Endometrium (tissue), 2 donors: ENCODE measurements at regions not wholly inside any gene's neighbourhood (a gene's known extent, or its start where the extent isn't known, plus 50 kb on each side); places are given as distances from the start of the nearest gene placed in this dataset.

ENCODE experiments used
- FAIRE-seq: peaks from 2 replicates; lab custom pipeline; 2012; peaks lifted over from hg19 to GRCh38; lab: Jason Lieb, UNC
- donor health status: control.
- donor health status: control.

DNA sequence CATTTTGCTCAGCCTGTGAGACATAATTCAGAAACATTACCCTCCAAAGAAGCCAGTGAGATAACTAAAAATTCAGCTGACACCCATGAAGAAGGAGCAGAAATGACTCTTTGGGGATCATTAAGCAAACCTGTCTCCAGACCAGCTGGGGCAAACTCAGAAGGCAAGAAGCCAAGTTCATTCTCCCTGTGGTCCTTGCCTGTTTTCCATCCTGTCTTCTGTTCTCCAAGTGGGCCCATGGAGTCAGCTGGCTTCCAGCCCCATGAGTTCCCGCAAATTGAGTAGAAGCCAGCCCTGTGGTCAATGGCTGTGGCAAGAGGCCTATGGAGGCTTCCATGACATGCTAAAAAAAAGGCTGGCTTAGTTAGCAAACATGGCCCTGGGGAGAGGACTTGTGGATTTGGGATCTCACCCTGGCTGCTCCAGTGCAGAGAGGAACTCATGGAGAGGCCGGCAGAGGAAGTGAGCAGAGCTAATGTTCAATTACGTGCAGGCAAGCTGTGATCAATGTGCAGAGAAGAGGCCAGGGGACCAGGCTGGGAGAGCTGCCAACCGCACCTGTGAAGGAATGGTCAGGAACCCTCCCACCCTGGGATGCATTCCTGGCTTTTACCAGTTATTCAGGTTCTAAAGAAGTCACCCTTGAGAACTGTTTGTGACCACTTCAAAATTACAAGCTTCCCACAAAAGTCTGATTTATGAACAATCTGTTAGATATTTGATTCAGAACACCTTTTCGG is 229.1 kb downstream of the TSHZ3 start:
- no peak for FAIRE-seq

DNA sequence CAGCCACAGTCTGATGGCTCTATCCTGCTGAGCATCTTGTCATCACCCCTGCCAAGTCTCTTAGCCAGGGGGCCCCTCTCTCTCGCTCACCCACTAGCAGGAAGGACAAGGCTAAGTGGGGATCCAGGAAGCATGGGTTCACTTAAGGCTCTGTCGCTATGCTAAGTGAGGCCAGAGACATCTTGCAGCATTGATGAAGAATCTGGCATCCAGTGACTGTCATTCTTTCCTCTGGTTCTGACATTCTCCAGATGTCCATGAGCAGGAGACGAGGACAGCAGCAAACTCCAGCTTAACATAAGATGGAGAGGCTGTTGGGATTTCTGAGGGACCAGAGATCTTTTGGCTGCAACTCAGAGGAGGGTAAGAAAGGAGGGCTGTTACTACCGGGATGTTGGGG is 230.2 kb downstream of the TSHZ3 start:
- FAIRE-seq = no peak

DNA sequence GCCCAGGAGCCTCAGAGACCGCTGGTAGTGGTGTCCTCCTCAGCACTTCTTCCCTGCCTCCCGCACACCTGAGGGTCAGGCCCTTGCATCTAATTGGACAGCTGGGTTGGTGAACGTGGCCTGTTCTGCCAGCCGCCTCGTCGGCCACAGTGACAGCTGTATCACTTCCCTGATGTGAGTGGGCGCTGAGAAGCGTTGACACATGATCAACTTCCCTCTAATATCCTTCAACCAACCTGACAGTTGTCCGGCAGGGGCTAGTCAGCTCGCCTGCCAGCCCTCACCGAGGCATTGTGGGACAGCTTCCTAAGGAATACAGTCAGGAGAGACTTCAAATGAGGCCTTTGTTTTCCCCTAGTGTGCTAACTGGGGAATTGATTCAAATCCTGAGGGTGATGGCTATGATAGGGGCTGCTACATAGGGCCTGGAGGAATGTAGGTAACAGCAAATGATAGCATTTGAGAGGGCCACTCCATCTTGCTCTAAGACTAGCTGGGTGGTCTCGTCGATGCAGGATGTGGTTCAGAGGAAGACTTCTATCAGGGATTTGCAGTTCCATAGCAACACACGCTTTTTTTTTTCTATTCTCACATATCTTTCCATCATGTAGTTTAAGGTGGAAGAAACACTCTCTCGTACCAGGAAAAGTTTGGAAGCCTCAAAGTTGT is 230.8 kb downstream of the TSHZ3 start:
- no peak for FAIRE-seq

DNA sequence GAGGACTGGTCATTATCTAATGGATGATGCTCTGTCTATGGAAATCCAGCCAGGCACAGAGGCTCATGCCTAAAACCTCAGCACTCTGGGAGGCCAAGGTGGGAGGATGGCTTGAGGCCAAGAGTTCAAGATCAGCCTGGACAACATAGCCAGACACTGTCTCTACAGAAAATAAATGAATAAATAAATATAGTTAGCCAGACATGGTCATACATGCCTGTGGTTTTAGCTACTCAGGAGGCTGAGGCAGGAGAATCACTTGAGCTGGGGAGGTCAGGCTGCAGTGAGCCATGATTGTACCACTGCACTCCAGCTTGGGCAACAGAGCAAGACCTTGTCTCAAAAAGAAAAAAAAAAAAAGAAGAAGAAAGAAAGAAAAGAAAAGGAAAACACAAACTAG is 234.7 kb downstream of the TSHZ3 start:
- FAIRE-seq = no peak

DNA sequence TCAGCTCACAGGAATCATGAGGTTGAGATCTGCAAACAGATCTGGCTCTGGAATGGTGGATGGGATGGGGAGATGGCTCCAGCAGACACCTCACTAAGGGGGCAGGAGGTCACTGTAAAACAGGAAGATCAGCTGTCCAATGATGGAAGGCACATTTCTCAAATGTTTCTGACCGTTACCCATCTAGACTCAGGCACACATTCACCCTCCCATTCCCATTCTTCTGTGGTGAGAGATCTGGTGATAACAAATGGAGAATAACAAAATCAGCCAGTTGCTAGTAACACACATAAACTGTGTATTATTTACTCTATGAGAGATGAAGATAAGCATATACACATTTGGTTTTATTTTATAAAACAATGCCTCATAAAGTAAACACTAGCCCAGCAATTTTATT is 235.9 kb downstream of the TSHZ3 start:
- no peak for FAIRE-seq

DNA sequence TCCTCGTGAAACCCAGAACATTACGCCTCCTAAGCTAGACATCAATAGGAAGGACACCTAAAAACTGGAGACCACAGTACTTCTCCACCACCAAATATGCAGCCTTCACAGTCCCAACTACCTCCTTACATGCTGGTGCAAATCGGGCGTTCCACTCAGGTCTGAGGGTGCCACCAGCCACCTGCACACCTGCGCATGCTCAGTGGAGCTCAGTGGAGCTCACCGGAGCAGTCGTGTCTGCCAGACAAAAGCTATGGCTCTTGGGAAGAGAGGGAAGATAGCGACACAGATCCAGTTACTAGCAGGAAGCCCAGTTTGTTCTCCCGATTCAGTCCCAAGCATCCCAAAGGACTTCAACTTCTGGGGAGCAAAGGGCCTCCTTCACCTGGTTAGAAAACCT is 237.1 kb downstream of the TSHZ3 start:
- FAIRE-seq = no peak

DNA sequence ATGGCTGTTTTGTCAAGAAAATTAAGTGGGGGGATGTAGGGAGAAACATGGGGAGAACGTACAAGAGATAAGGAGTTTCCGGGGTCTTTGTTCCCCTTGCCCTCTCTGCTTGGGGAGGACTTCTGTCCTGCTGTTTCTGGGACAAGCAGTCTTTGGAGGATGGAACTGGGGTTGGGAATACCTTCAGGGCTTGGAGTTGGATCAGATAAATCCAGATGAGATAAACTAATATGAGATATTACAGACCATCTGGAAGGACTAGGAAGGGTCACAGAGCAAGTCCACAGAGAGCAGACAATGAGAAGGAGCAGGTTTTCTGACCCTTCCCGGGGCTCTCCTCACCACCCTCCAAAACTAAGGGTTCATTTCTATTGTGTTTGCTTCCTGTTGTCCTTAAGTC is 237.5 kb downstream of the TSHZ3 start:
- no peak for FAIRE-seq

DNA sequence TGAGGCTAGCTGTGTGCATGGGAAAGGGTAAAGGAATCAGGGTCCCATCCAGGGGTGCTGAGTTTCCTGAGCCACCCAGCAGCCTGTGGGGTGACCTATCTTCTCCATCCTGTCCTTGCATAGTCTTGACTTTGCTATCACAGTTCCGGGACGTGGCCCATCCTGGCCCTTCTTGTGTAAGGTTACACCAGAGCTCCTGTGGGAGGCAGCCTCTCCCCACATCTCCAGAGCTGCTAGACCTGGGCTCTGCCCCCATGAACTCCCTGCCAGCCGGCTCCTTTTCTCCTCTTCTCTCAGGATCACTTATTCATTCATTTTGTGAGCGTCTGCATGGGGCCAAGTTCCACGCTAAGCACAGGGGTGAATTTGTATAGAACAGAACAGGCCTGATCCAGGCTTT is 238.9 kb downstream of the TSHZ3 start:
- FAIRE-seq = no peak

DNA sequence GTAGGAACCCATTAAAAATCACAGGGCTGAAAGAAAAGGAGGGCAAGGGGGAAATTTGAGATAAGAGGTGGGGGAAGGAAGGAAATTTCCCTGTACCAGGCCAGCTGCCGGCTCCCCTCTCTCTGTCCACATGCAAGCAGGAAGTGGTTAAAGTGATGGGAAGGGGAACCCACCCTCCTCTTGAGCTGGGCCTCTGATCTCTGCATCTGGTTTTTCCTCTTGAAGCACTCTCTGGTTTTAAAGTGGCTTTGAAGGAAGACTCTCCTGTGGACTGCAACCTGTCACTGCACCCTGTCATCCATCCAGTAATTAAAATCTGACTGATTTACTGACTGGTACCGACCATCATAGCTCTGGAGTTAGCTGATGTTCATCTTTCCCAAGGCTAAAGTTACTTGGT is 239.6 kb downstream of the TSHZ3 start:
- no peak for FAIRE-seq

DNA sequence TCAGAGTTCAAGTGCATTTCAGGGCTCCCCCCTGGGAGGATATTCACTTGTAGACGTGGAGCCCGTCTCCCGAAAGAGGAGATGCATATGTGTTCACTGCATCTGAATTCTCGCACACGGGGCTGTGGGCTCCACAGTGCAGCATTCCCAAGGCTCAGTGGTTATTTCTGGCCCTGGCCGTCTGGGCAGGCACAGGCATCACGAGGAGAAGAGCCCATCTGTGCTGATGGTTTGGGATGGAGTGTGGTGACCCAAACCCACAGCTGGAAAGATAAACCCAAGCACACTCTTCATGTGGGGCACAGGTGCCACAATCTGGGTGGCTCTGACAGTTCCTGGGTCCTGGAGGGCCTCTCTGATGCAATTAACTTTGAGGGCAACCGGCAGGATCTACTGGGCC is 242.1 kb downstream of the TSHZ3 start:
- no peak for FAIRE-seq

DNA sequence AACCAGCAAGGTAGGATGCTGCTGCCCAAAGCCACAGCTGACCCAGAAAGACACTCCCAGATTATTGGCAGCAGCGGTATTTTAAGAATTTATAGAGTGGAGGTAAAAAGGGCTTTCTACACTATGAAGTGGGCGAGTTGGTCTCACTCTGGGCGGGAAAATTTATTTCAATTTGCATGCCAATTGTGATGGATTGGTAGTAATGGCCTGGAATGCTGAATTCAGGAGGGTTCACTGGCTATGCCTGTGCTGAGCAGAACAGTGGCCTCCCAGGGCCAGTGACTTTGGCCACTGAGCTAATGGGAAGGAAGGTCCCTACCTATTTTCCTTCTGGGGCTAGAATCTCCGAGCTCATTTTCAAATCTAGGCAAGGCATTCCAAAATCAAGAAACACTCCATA is 243.5 kb downstream of the TSHZ3 start:
- no peak for FAIRE-seq

DNA sequence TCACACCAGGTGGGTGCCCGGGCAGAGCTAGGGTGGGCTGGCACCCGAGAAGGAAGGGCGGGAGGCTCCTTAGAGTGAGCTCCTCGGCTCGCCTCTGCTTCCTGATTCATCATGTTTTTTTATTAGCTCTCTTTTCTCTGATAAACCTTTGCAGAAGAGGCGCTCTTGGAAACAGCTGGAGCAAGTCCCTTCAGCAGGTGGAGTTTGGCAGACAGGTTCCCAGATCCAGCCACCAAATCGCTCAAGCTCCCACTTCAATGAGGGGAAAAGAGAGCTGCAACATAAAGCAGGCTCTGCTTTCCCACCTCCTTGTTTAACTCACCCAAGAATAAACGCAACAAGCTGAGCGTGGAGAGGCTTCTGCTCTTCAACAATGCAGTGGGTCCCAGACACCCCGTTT is 244.8 kb downstream of the TSHZ3 start:
- FAIRE-seq = no peak

DNA sequence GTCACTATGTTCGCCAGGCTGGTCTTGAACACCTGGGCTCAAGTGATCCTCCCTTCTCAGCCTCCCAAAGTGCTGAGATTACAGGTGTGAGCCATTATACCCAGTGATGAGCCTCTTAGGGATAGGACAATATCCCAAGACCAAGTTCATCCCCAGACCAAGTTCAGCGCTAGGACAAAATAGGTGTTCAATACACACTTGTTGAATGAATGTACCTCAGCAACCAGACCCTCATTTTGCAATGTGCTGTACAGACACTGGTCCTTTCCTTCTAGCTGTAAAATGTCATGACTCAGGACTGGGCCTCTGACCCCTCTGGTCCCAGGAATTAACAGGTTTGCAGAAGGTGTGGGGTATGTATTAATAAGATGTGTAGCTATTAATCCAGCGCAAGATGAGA is 246.0 kb downstream of the TSHZ3 start:
- FAIRE-seq = no peak

DNA sequence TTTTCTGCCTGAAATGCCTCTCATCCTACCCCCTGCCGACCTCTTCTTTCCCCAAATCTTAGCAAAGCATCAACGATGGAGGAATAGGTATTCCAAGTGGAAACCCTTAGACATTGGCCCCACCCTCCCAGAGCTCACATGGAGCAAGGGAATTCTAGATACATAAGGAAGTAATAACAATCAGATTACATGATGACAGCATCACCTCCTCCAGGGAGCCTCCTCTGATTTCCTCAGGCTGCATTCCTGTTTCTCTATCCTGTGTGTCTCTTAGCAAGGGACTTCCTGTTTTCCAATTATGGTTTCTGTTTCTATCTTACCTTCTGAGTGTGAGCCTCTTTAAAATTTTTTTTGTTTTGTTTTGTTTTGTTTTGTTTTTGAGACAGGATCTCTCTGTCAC is 246.6 kb downstream of the TSHZ3 start:
- no peak for FAIRE-seq

DNA sequence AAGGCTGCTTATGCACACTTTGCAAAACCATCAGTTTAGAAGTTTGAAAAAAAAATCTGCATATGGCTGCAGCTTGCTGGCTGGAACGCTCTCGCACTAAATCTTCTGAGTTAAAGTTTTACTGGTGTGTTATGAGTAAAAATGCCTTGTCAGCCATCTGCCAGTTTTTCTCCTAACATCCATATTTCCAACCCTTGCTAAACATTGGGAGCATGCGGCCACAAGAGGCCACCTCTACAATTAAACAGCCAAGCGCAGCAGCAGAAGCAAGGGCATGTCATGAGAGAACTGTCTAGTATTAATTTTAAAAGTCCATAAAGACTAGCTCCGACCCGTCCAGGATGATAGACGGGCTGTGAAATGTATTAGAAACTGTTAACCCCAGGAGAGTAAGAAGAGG is 248.3 kb downstream of the TSHZ3 start:
- peak; percentile 8 for FAIRE-seq

DNA sequence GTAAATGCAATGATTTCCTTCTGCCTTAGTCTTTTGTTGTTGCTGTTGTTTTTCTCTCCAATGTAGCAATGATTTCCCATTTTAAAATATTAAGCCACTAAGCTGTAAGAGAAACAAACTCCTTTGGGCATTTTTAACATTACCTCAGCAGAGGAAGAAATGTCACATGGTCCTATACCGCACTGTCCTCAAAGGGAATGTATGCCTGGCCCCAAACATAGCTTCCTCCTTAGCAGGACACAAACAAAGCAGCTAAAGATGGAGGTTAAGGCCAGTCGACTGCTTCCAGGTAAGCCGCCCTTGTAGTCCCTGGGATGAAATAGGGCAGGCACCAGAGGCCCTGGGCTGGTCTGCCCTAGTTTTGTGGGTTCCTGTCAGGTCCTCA is 249.0 kb downstream of the TSHZ3 start:
- no peak for FAIRE-seq

DNA sequence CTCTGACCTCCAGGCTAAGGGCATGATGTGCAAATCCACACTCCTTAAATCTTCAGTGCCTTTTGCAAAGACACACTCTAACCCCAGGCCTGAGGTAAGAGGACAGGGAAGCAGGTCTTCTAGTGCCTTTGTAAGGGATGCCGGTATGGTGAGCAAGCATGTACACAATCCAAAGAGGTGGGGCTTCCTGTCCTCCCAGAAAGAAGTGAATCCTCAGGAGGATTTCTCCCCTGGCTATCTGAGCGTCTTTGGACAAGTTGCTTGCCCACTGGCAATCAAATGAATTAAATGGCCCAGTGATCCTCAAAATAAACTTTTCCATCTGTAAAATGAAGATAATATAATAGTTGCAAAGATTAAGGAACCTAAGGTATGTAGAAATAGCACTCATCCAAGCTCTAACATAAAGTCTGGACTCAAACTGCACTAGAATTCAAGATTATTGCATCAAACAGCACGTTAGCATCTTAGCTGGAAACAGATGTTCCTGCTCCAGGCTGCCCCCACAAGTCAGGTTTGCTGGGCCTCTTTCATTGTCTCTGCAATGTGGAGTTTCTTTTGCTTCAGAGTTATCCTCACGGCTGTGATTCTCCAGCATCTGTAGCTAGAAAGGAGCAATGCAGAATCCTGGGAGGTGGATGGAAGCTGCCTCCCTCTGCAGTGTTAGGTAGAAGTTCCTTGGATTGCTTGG is 249.6 kb downstream of the TSHZ3 start:
- no peak for FAIRE-seq

DNA sequence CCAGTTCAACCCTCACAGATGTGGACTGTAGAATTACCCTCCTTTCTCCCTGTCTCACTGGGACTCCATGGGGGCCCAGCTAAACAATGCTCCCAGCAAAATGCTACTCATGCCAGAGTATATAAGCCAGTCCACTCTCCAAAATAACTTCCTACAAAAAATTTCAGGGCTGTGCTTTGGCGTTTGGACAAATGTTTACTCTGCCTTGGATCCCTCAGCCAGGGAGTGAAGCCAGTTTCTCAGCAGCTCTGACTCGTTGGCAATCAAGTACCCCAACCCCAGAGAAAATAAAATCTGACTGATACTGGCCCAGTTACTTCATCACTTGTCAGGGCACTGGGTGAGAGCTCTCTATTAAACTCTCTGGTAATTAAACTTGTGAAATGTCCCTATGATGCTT is 250.4 kb downstream of the TSHZ3 start:
- no peak for FAIRE-seq

DNA sequence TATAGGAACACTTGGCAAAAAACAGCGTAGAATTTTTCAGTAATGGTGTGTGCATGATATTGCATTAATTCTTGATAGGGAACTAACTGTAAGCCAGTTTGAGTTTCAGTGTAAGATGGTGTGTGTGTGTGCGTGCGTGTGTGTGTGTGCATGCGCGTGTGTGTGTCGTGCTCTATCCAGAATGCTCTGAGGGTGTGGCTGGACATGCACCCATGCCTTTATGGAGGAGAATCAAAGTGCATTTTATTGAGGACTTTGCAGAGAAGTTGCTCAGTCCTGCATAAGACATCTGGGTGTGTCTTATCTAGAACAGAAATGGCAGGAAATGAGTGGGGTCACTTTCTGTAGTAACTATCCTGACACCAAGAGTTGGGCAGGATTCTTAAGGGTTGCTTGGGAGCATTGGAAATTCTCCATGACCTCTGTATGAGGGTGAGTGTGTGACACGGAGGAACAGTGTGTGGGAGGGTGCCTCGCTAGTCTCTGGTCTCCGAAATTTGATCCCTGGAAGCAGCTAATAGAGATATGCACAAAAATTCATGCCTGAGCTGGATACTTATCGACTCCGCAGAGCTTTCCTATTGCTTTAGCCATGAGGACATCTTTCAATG is 252.2 kb downstream of the TSHZ3 start:
- no peak for FAIRE-seq

DNA sequence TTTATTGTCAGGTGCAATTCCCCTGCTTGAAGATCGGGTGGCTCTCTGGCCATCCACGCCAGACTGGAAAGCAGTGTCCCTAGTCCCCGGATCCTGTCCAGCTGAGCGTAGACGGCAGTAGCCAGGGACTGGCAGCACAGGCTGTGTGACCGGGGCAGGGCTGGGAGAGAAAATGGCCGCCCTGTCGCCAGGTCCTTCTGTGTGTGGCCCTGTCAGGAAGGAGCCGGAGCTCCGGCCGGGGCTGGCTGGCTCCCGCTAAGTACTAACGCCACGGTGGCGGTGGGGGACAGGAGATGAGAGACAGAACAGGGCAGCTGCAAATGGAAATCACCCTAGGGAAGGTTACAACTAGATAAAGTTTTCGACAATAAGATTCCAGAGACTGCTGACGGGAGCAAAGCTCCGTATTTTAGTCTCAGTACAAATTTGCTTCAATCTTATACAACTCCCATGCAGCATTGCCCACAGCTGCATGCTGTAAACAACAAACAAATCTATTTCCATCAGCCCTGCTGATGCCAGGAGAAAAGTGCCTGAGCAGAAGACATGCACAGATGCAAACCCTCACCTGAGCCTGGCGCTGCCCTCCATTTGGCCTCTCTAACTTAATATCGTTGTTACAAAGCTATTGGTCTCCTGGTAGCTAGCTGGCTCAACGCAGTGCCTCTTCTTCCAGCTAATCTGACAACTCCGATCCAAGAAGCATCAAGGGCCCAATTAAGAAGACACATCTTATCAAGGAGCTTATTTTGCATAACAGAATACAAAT is 253.0 kb downstream of the TSHZ3 start:
- FAIRE-seq = no peak

DNA sequence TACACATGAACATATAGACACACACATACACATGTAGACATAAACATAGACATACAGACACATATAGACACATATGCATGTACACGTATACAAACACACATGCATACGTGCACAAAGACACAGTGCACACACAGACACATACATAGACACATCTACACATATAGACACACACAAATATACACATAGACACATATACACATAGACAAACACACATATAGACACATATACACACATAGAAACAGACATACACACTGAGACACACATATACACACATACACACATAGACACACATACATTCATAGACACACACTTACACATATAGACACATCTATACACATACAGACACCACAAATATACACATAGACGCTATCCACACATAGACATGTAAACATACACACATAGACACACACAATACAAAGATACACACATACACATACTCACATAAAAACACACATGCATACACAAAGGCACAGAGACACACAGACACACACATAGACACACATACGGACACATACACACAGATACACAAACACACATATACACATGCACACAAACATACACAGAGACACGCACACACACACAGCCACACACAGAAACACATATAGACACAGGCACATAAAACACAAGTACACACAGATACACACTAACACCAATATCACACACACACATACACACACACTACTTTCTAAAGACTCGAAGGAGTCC is 254.0 kb downstream of the TSHZ3 start:
- no peak for FAIRE-seq

DNA sequence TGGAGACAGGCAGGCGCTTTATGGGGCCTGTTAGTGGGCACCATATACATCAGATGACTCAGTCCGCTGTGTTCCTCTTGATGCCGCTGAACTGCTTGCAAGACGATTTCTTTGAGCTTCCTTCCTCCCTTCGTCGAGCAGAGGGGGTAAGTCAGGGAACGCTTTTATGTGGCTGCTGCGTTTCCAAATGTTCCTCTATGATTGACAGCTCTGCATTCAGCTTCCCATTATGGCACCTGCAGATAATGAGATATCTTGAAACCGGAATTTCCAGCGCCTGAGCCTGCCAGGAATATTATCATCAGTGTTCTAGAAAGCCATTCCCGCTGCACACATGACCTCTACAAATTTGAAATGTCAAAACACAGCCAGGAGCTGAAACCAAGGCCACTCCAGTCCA is 257.0 kb downstream of the TSHZ3 start:
- no peak for FAIRE-seq
